RWPE2 (cell line): ENCODE measurements at regions not wholly inside any gene's neighbourhood (a gene's known extent, or its start where the extent isn't known, plus 50 kb on each side); places are given as distances from the start of the nearest gene placed in this dataset.

Experiments used
- ATAC-seq: fragments of 200-7000 bp; cut with Tn5 transposase; 3 replicates; pipeline ENCODE4 v1.9.1; 2021; ENCODE audit warnings: low read depth
- DNase-seq: peaks from one replicate; pipeline ENCODE4 v3.0.0-alpha.2; 2020; ENCODE audit warnings: low spot score
- H3K27ac ChIP-seq: fragments of 450-650 bp; 2 replicates; pipeline ENCODE4 v1.5.1; 2017; ENCODE audit warnings: mild to moderate bottlenecking; ENCODE audit not compliant: poor library complexity, severe bottlenecking
- H3K27me3 ChIP-seq: fragments of 250-450 bp; sonication (Bioruptor Pico); 2 replicates; pipeline ENCODE4 v1.5.1; 2021; ENCODE audit warnings: mild to moderate bottlenecking, moderate library complexity; ENCODE audit not compliant: insufficient read depth, poor library complexity, severe bottlenecking
- H3K36me3 ChIP-seq: fragments of 250-450 bp; sonication (Bioruptor Pico); 2 replicates; pipeline ENCODE4 v1.5.1; 2020; ENCODE audit warnings: low read depth, mild to moderate bottlenecking, moderate library complexity
- H3K4me1 ChIP-seq: fragments of 250-450 bp; sonication (Bioruptor Pico); 2 replicates; pipeline ENCODE4 v1.5.1; 2021; ENCODE audit warnings: mild to moderate bottlenecking, moderate library complexity; ENCODE audit not compliant: insufficient read depth, poor library complexity, severe bottlenecking
- H3K4me3 ChIP-seq: fragments of 250-450 bp; sonication (Bioruptor Pico); 2 replicates; pipeline ENCODE4 v1.5.1; 2021; ENCODE audit warnings: mild to moderate bottlenecking, moderate library complexity; ENCODE audit not compliant: severe bottlenecking
- H3K9me3 ChIP-seq: fragments of 250-450 bp; sonication (Bioruptor Pico); 2 replicates; pipeline ENCODE4 v1.5.1; 2021; ENCODE audit warnings: mild to moderate bottlenecking, moderate library complexity; ENCODE audit not compliant: severe bottlenecking
- CTCF ChIP-seq: fragments of 450-650 bp; IDR thresholded peaks from one replicate; pipeline ENCODE4 v1.5.1; 2017; ENCODE audit warnings: mild to moderate bottlenecking, moderate library complexity; ENCODE audit not compliant: poor library complexity, severe bottlenecking

GRCh38 chr2:48114256-48114655 is 200.2 kb upstream of the FOXN2 start:
- peaks cover 30% of the 10 kb centered on the region for H3K4me1 ChIP-seq
- no peaks in the 10 kb centered on the region for H3K27me3 ChIP-seq
- DNase-seq (peak; percentile 67), ATAC-seq (peak; percentile 19; the same call in 2 of the 3 replicates)
- no peaks in the 10 kb centered on the region for H3K36me3 ChIP-seq
- no peak for TF ChIP-seq CTCF
- H3K4me3 ChIP-seq = no peak overlapping the region
- peak overlapping the region; percentile 96 for H3K27ac ChIP-seq
- H3K9me3 ChIP-seq = no peaks in the 10 kb centered on the region

- Histone ChIP-seq H3K36me3 (no peaks in the 10 kb centered on the region), H3K27ac (no peak overlapping the region), H3K4me1 (peaks cover 22% of the 10 kb centered on the region), H3K9me3 (no peaks in the 10 kb centered on the region), H3K27me3 (no peaks in the 10 kb centered on the region), H3K4me3 (no peak overlapping the region)
- DNase-seq (no peak), ATAC-seq (no peak)
- TF ChIP-seq CTCF = no peak
Observed at GRCh38 chr2:48116497-48116896, 198.0 kb upstream of the FOXN2 start.

DNA sequence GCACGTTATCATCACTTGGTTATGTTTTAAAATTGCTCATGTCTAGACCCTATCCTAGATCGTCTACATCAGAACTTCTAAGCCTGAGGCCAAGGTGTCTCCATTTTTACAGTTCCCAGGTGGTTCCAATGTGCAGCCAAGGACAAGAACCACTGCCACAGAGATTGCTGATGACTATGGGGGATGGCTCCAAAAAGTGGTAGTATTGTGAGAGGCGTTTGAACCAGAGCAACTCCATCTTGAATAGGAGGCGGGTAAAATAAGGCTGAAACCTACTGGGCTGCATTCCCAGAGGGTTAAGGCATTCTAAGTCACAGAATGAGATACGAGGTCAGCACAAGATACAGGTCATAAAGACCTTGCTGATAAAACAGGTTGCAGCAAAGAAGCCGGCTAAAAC is 195.6 kb upstream of the FOXN2 start:
- Histone ChIP-seq H3K27ac (no peak overlapping the region), H3K4me1 (peaks cover 7% of the 10 kb centered on the region), H3K36me3 (no peaks in the 10 kb centered on the region), H3K4me3 (no peak overlapping the region), H3K27me3 (no peaks in the 10 kb centered on the region), H3K9me3 (no peaks in the 10 kb centered on the region)
- no peak for ATAC-seq
- no peak for TF ChIP-seq CTCF
- DNase-seq = no peak

GRCh38 chr2:48120112-48120511 is 194.4 kb upstream of the FOXN2 start:
- Histone ChIP-seq H3K4me1 (no peaks in the 10 kb centered on the region), H3K27me3 (no peaks in the 10 kb centered on the region), H3K27ac (no peak overlapping the region), H3K9me3 (no peaks in the 10 kb centered on the region), H3K4me3 (no peak overlapping the region), H3K36me3 (no peaks in the 10 kb centered on the region)
- TF ChIP-seq CTCF = no peak
- no peak for ATAC-seq
- no peak for DNase-seq

DNA sequence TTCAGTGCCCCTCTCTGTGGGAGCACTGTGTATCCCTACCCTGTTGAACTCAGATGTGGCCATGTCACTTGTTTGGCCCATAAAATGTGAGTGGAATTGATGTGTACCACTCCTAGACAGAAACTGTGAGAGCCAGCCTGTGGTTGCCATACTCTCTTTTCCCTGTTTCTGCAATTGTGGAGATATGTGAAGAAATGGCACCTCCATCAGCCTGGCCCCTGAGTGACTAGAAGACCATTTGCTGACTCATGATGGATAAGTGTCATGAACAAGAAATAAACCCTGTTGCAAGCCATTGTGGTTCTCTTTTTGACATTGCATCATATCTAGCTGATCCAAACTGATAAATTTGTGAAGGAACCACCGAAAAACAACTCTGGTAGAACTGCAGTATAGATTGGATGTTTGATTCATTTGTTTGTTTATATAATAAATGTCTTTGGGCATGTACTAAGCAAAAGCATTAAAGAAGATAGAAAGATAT is 193.7 kb upstream of the FOXN2 start:
- Histone ChIP-seq H3K36me3 (no peaks in the 10 kb centered on the region), H3K27me3 (no peaks in the 10 kb centered on the region), H3K27ac (no peak overlapping the region), H3K9me3 (no peaks in the 10 kb centered on the region), H3K4me1 (no peaks in the 10 kb centered on the region), H3K4me3 (no peak overlapping the region)
- TF ChIP-seq CTCF = no peak
- no peak for DNase-seq
- no peak for ATAC-seq
